ENCODE measurements at regions not wholly inside any gene's neighbourhood (a gene's known extent, or its start where the extent isn't known, plus 50 kb on each side); places are given as distances from the start of the nearest gene placed in this dataset.

- TF ChIP-seq CTCF (IDR thresholded peaks at IDR 0.05) (no peak), POLR2A (IDR thresholded peaks at IDR 0.05) (no peak)
Observed at GRCh38 chr4:1574601-1575417, 109.3 kb downstream of the FAM53A start.

All from Peyer's patch (tissue), 4 donors.